Middle frontal gyrus (tissue), 1 donor: ENCODE measurements at regions not wholly inside any gene's neighbourhood (a gene's known extent, or its start where the extent isn't known, plus 50 kb on each side); places are given as distances from the start of the nearest gene placed in this dataset.
"Not testable (repeated sequence)": the region's sequence is repeated elsewhere in the genome, so short reads cannot be mapped to it uniquely, and the experiment has no call there.

Experiments used
- DNase-seq: peaks from one replicate; pipeline ENCODE4 v3.0.0-alpha.2; 2015; ENCODE audit warnings: low spot score; ENCODE audit errors: extremely low spot score

- DNase-seq: no peak
Observed at GRCh38 chr6:113719545-113719944, 137.6 kb upstream of the MARCKS start.

GRCh38 chr6:113723182-113723581, 134.0 kb upstream of the MARCKS start:
- no peak for DNase-seq

- not testable (repeated sequence) for DNase-seq
Observed at GRCh38 chr6:113724927-113725326, 132.2 kb upstream of the MARCKS start.

- no peak for DNase-seq
Observed at GRCh38 chr6:113731541-113731940, 125.6 kb upstream of the MARCKS start.

DNA sequence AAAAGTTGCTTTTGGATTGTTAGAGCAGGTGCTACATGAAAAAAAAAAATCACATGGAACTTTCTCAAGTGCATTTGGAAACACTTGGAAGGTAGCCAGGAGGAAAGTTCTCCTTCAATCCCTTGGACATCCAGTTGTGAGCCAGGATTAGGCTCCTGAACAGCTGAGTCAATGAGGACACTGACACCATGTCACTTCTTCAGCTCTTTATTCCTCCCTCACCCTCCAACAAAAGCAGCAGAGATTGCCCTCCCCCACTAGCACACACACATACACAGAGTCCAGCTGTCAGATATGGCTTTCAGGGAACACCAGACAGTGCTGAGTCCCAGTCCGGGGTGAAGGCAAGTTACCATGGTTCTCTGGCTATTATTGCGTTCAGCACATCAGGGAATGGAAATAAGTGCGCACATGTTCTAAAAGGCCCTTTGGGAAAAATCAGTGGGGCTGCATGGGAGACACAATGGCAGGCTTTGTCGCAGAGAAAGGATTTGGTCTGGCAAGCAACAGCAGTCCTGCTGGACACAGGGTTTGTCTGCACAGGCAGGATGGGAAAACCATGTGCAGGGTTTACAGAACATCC, 124.7 kb upstream of the MARCKS start:
- no peak for DNase-seq

DNA sequence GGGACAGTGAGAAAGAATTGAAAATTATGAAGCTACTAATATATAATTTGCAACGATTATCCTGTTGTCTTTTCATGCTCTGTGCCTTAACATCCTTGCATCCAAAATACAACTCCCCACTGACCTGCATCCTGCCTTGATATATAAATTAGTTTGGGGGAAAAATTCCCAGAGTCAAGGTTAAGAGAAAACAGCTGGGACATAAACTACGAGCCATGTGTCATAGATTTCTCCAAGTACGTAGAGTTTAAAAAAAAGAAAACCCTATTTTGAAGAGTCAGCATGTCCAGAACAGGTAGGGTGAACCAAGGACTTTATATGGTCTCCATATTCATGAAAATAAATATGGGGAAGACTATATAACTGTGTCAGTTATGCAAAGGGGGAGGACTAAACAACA, 123.8 kb upstream of the MARCKS start:
- no peak for DNase-seq

- DNase-seq: no peak
Observed at GRCh38 chr6:113734982-113735381, 122.2 kb upstream of the MARCKS start.

GRCh38 chr6:113735491-113735890, 121.7 kb upstream of the MARCKS start:
- DNase-seq: no peak

- DNase-seq: no peak
Observed at GRCh38 chr6:113736978-113737377, 120.2 kb upstream of the MARCKS start.

GRCh38 chr6:113739041-113739655, 118.0 kb upstream of the MARCKS start:
- no peak for DNase-seq

- no peak for DNase-seq
Observed at GRCh38 chr6:113741651-113742050, 115.5 kb upstream of the MARCKS start.

DNA sequence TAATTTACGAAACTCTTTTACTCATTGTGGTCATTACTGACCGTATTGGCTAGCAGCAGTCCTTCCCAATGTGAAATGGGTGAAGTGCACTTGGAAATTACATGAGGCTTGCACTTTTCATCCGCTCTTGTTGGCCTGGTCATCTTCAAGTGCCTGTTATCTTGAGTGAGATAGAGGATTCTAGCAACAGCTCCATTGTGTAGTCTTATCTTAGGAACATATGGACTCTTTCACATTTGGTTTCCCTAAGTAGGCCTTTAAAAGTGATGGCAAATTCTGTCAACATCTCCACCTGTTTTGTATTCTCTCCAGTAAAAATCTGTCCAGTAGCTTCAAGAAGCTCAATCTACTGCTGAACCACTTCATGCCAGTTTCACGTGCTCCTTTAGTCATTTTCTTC, 114.8 kb upstream of the MARCKS start:
- DNase-seq: no peak

DNA sequence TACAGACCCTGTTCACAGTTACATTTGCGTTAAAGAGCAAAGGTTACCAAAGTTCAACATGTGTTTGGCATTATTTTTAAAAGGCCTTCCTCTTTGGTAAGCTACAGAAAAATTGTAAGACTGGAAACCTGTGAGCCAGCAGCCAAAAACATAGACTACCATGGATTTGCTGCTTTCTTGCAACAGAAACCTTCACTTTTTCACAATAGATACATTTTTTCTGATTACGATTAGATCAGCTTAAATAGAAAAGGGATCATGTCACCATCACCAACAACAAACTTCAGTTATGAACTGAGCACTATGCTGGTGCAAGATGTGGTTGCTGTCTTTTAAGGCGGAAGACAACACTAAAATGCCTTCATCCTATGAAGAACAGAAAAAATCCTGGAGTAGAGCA, 112.3 kb upstream of the MARCKS start:
- DNase-seq: no peak

- no peak for DNase-seq
Observed at GRCh38 chr6:113750151-113750855, 106.8 kb upstream of the MARCKS start.

- no peak for DNase-seq
Observed at GRCh38 chr6:113754291-113754690, 102.9 kb upstream of the MARCKS start.

- DNase-seq: no peak
Observed at GRCh38 chr6:113755449-113756289, 101.5 kb upstream of the MARCKS start.

GRCh38 chr6:113756290-113756665, 100.9 kb upstream of the MARCKS start:
- DNase-seq: no peak

GRCh38 chr6:113758214-113758613, 98.9 kb upstream of the MARCKS start:
- no peak for DNase-seq

DNA sequence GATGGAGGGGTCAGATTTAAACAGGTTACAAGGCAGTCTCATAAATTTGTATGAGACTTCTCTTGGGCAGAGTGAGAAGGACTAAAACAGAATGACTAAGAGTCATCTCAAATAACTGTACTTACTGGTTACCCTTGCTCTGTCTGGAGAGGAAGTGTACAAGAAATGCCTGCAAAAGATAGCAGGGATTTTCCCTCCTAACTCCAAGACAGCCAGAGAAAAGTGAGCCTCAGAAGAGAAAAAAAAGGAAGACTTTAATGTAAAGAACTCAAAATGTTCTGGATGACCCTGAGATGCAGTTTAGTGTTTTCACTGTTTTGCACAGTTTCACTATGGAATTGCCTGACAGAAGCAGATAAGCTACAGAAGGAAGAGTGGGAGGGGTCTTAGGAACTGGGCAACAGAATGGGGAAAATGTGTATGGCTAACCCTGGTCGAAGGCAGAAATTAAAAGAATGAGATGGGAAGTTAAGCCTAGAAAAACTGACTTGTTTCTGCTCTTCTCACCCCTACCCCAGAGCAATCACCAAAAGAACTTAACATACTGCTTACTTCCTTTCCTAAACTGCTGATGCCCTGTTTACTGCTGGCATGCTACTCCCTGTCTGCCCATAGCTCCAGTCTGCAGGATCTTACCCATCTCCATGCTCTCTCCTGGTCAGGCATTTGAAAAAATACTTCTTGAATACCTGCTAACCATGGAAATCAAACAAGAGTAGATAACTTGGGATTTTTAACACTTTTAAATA, 98.1 kb upstream of the MARCKS start:
- DNase-seq: no peak

DNA sequence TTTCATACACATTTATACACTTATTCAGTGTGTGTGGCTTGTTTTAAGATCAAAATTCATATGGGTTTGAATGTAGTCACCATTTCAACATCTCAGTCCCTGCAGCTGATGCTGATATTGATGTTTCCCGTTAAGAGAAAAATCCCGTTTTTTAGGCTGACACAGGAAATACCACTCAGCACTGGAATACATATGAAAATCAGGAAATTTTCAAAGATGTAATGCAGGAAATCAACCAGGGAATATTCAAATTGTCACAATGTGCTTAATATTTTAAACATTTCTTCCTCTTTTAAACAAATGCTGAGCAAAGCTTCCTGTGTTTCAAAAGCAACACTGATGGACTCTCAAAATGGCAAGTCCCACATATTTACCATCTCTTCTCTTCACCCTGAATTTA, 94.5 kb upstream of the MARCKS start:
- DNase-seq: no peak

DNA sequence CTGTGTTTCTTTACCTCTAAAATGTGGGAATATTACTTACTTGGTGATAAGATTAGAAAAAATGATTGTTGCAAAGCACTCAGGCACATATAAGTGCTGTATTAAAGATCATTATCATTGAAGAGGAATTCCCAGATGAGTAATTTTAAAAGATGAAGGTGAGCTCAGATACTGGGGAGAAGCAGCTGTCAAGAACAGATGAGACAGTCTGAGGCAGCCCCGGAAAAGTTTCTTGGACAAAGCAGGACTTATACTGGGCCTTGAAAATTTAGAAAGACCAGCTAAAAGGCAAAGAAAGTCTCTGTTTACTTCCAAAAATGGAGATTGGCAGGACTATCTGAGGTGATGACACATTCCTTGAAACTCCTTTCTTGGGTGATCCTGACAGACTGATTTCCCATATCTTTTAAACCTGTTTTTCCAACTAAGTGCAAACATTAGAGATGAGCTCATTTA, 93.8 kb upstream of the MARCKS start:
- no peak for DNase-seq
